ENCODE measurements at regions not wholly inside any gene's neighbourhood (a gene's known extent, or its start where the extent isn't known, plus 50 kb on each side); places are given as distances from the start of the nearest gene placed in this dataset.

- DNase-seq, result no peak
These were observed 95.5 kb upstream of the FAR2 start for GRCh38 chr12:29053567-29053966.

GRCh38 chr12:29054858-29055663, 94.0 kb upstream of the FAR2 start:
- no peak for DNase-seq

DNA sequence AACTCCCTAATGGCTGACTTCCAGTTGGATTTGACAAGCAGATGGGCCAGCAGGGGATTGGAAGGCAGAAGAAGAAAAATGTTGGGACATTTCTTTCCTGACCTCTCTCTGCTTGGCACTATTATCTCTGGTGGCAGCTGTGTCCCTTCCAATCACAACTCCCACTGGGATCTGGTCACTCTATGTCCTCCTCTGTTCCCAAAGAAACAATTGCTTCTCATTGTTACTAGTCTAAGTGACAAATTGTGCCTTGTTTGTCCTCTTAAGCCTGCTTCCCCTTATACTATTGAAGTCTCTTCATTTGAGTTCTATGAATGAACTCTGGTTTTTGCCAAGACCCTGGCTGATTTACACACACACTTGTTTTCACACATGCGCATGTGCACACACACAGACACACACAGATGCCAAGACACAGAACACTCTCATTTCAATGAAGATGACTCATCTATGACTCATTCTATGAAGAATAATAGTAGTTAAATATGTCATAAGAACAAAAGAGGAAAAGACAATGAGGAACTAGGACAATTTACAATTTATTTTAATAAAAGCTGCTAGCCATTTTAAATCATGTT, 83.0 kb upstream of the FAR2 start:
- no peak for DNase-seq

DNA sequence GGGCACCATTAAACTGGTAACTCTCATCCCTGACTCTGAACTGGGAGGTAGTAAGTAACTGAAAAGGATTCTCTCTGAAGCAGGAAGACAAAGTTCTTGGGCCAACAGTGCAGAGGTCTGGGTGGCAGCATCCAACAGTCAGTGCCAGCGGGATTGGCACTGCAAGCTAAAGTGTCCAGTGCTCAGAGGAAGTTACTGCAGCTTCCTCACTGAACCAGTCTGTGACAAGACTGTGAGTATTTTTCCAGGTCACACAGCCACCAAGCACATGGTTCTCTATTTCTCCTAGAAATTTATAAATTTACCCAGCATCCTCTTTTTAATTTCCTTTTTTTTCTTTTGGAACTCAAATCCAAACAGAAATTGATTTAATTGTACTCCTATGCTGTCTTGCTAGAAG, 81.6 kb upstream of the FAR2 start:
- DNase-seq, result no peak

- no peak for DNase-seq
These were observed 78.8 kb upstream of the FAR2 start for GRCh38 chr12:29070309-29070708.

DNA sequence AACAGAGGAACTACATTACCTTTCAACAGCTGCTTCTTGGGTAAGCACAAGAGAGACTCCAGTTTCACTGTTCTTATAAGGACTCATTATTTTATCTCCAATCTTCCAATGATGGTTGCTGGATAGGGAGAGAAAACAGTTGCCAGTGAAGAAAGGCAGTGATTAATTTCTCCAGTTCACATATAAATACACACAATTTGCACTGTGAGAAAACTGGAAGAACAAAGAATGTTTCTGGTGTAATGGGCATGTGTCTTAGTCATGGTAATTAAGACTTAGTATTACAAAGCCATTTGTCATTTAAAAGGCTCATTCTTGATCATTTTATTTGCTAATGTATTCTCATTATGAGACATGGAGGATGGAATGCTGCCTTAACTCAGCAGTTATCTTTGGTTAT, 78.0 kb upstream of the FAR2 start:
- no peak for DNase-seq

- no peak for DNase-seq
These were observed 76.4 kb upstream of the FAR2 start for GRCh38 chr12:29072631-29073030.

GRCh38 chr12:29073631-29074239, 75.3 kb upstream of the FAR2 start:
- peak; percentile 1 for DNase-seq

- DNase-seq, result no peak
These were observed 68.0 kb upstream of the FAR2 start for GRCh38 chr12:29081101-29081500.

GRCh38 chr12:29082522-29082921, 66.6 kb upstream of the FAR2 start:
- no peak for DNase-seq

DNA sequence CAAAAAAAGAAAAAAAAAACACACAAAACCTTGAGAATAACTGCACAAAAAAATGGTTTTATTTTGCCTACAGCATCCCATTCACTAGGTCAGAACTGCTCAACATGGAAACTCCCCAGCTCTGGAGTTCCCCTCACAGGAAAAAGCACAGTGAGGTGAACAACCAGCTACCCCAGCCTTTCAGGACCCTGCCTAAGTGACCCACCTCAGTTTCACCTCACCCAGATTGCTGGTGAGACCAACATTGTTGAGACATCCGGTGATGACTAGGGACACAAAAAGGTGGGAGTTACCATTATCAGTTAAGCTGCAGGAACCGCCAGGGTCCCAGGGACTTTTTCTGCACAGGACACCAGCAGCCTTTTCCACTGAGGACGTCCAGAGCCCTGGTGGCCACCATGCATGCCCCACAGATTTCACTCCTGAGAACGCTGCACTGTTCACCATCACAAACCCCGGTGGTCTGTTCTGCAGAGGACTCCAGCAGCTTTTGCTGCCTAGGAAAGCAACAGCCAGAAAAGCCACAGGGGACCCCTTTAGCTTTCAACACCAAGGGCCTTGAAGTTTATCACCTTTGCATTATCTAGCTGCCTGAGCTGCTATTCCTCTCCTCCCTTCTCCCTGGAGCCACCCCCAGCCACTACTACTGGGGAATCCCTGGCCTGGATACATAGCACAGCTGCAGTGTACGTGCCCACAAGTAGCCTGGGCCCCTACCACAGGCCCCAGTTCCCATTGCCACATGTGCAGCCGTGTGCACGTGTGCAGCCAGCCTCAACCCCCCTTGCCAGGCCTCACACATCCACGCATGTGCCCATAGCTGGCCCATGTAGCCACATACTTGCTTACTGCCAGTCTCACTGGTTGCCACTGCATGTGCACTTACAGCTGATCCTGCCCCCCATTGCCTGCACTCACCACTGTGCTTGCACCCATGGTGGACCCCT, 62.5 kb upstream of the FAR2 start:
- no peak for DNase-seq

GRCh38 chr12:29088611-29089219, 60.4 kb upstream of the FAR2 start:
- DNase-seq, result no peak
